ENCODE measurements at regions not wholly inside any gene's neighbourhood (a gene's known extent, or its start where the extent isn't known, plus 50 kb on each side); places are given as distances from the start of the nearest gene placed in this dataset.

DNA sequence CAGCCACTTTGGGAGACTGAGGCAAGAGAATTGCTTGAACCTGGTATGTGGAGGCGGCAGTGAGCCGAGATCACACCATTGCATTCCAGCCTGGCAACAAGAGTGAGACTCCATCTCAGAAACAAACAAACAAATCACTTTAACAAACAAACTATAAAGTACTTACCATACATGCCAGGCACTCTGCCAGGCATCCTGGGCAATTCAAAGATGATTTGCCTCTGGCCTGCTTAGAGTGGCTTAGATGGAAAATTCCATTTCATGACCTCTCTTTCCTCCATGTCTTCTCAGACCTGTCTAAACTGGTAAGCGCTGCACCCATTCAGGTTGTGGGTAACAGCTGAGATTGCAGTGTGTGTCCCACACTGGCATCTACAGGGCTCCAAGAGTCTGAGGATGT is 273.2 kb downstream of the BCL2 start:
- H3K9me3 Mint-ChIP-seq: peaks cover 2 to 15% (median 7%) of the 10 kb centered on the region in 11 donors
- peaks cover 0 to 35% (median 6%) of the 10 kb centered on the region in 5 donors for H3K27me3 Mint-ChIP-seq
- H3K4me3 ChIP-seq (ENCODE audit: low read length): no peak overlapping the region
- H3K36me3 ChIP-seq (ENCODE audit: control insufficient read depth in 2 of 3, insufficient read depth in 3 of 3, low read length in 3 of 3): no peaks in the 10 kb centered on the region
- ATAC-seq: no peak
- no peak overlapping the region for H3K27ac ChIP-seq (ENCODE audit: low read depth, low read length)
- peaks cover 0 to 10% (median 3%) of the 10 kb centered on the region in 5 donors for H3K36me3 Mint-ChIP-seq
- H3K27me3 ChIP-seq (ENCODE audit: control insufficient read depth in 2 of 2, insufficient read depth in 2 of 2, low read length in 2 of 2): no peaks in the 10 kb centered on the region
- peaks cover 0 to 16% of the 10 kb centered on the region in 2 donors for H3K4me1 ChIP-seq (ENCODE audit: control insufficient read depth in 2 of 2, insufficient read depth in 2 of 2, low read length in 2 of 2)
- H3K27ac Mint-ChIP-seq: no peak overlapping the region
- POLR2A ChIA-PET: no interaction called here
- H3K4me1 Mint-ChIP-seq: peaks cover under 1 to 17% (median 3%) of the 10 kb centered on the region in 7 donors
- H3K4me3 Mint-ChIP-seq: no peak overlapping the region
- DNase-seq: no peak
- H3K9me3 ChIP-seq (ENCODE audit: control insufficient read depth in 2 of 3, low read length in 3 of 3): no peaks in the 10 kb centered on the region
- intact Hi-C loops (cut with micrococcal nuclease): no loop called here
- CTCF ChIA-PET: no interaction called here

- DNase-seq (no peak), ATAC-seq (no peak)
- Mint-ChIP-seq H3K4me3 (no peak overlapping the region), H3K9me3 (peaks cover 3 to 21% (median 8%) of the 10 kb centered on the region in 11 donors), H3K27me3 (peaks cover 0 to 26% (median 11%) of the 10 kb centered on the region in 5 donors), H3K4me1 (peaks cover 0 to 16% (median 5%) of the 10 kb centered on the region in 7 donors), H3K36me3 (peaks cover 0 to 16% (median 5%) of the 10 kb centered on the region in 5 donors), H3K27ac (no peak overlapping the region)
- Histone ChIP-seq H3K4me1 (ENCODE audit: control insufficient read depth in 2 of 2, insufficient read depth in 2 of 2, low read length in 2 of 2) (peaks cover 0 to 7% of the 10 kb centered on the region in 2 donors), H3K27ac (ENCODE audit: low read depth, low read length) (no peak overlapping the region), H3K4me3 (ENCODE audit: low read length) (no peak overlapping the region), H3K36me3 (ENCODE audit: control insufficient read depth in 2 of 3, insufficient read depth in 3 of 3, low read length in 3 of 3) (no peaks in the 10 kb centered on the region), H3K27me3 (ENCODE audit: control insufficient read depth in 2 of 2, insufficient read depth in 2 of 2, low read length in 2 of 2) (no peaks in the 10 kb centered on the region), H3K9me3 (ENCODE audit: control insufficient read depth in 2 of 3, low read length in 3 of 3) (no peaks in the 10 kb centered on the region)
- ChIA-PET CTCF (no interaction called here), POLR2A (interaction anchor here (0.6 kb wide), 1 partner anchor 71 kb away, joined by 4 read pairs; no protein-coding TSS in a partner anchor)
- intact Hi-C loops (cut with micrococcal nuclease): no loop called here
Measured at GRCh38 chr18:63043516-63043915, 276.1 kb downstream of the BCL2 start.

GRCh38 chr18:63042351-63042750 is 277.2 kb downstream of the BCL2 start:
- CTCF ChIA-PET: no interaction called here
- H3K36me3 ChIP-seq (ENCODE audit: control insufficient read depth in 2 of 3, insufficient read depth in 3 of 3, low read length in 3 of 3): no peaks in the 10 kb centered on the region
- no peak overlapping the region for H3K4me3 Mint-ChIP-seq

GRCh38 chr18:63040788-63041410 is 278.7 kb downstream of the BCL2 start:
- H3K36me3 Mint-ChIP-seq: peaks cover 0 to 16% (median 5%) of the 10 kb centered on the region in 5 donors
- H3K9me3 Mint-ChIP-seq: peaks cover 3 to 21% (median 8%) of the 10 kb centered on the region in 11 donors
- no peak for ATAC-seq
- DNase-seq: no peak
- no peak overlapping the region for H3K27ac ChIP-seq (ENCODE audit: low read depth, low read length)
- no peaks in the 10 kb centered on the region for H3K36me3 ChIP-seq (ENCODE audit: control insufficient read depth in 2 of 3, insufficient read depth in 3 of 3, low read length in 3 of 3)
- ChIA-PET CTCF (no interaction called here), POLR2A (no interaction called here)
- peaks cover 0 to 16% (median 5%) of the 10 kb centered on the region in 7 donors for H3K4me1 Mint-ChIP-seq
- intact Hi-C loops (cut with micrococcal nuclease): no loop called here
- H3K27ac Mint-ChIP-seq: peak overlapping the region in 1 of 9 donors; percentile 3
- H3K9me3 ChIP-seq (ENCODE audit: control insufficient read depth in 2 of 3, low read length in 3 of 3): no peaks in the 10 kb centered on the region
- no peak overlapping the region for H3K4me3 ChIP-seq (ENCODE audit: low read length)
- H3K27me3 ChIP-seq (ENCODE audit: control insufficient read depth in 2 of 2, insufficient read depth in 2 of 2, low read length in 2 of 2): no peaks in the 10 kb centered on the region
- H3K27me3 Mint-ChIP-seq: peaks cover 0 to 16% (median 11%) of the 10 kb centered on the region in 5 donors
- peak overlapping the region in 1 of 10 donors; percentile 30 for H3K4me3 Mint-ChIP-seq
- H3K4me1 ChIP-seq (ENCODE audit: control insufficient read depth in 2 of 2, insufficient read depth in 2 of 2, low read length in 2 of 2): peaks cover 0 to 7% of the 10 kb centered on the region in 2 donors

More at GRCh38 chr18:63042351-63042750, 277.2 kb downstream of the BCL2 start:
- Histone ChIP-seq H3K27ac (ENCODE audit: low read depth, low read length) (no peak overlapping the region), H3K4me3 (ENCODE audit: low read length) (no peak overlapping the region), H3K4me1 (ENCODE audit: control insufficient read depth in 2 of 2, insufficient read depth in 2 of 2, low read length in 2 of 2) (peaks cover 0 to 7% of the 10 kb centered on the region in 2 donors), H3K9me3 (ENCODE audit: control insufficient read depth in 2 of 3, low read length in 3 of 3) (no peaks in the 10 kb centered on the region), H3K27me3 (ENCODE audit: control insufficient read depth in 2 of 2, insufficient read depth in 2 of 2, low read length in 2 of 2) (no peaks in the 10 kb centered on the region)
- Mint-ChIP-seq H3K9me3 (peaks cover 3 to 21% (median 8%) of the 10 kb centered on the region in 11 donors), H3K36me3 (peaks cover 0 to 16% (median 5%) of the 10 kb centered on the region in 5 donors), H3K27ac (peak overlapping the region in 2 of 9 donors; percentile 24 to 37), H3K4me1 (peaks cover 0 to 16% (median 5%) of the 10 kb centered on the region in 7 donors), H3K27me3 (peaks cover 0 to 23% (median 11%) of the 10 kb centered on the region in 5 donors)
- POLR2A ChIA-PET: no interaction called here
- intact Hi-C loops (cut with micrococcal nuclease): no loop called here
- ATAC-seq: no peak
- no peak for DNase-seq

DNA sequence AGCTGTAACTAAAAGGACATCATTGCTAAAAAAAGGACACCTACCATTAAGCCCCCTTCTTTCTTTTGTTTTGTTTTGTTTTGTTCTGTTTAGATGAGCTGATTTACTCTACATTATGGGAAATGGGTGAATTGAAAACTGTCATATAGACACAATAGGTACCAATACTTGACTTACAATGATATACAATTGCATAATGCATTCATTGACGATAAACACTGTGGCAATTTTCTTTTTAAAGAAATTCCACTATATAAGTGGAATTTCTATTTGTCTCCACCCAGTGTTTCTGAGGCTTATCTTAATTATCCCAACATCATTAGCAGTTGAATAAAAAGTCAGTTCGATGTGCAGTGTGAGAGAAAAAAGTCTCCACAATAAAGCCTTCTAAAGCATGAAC is 282.1 kb downstream of the BCL2 start:
- Histone ChIP-seq H3K9me3 (ENCODE audit: control insufficient read depth in 2 of 3, low read length in 3 of 3) (no peaks in the 10 kb centered on the region), H3K4me3 (ENCODE audit: low read length) (no peak overlapping the region), H3K27me3 (ENCODE audit: control insufficient read depth in 2 of 2, insufficient read depth in 2 of 2, low read length in 2 of 2) (no peaks in the 10 kb centered on the region), H3K4me1 (ENCODE audit: control insufficient read depth in 2 of 2, insufficient read depth in 2 of 2, low read length in 2 of 2) (peaks cover 0 to 7% of the 10 kb centered on the region in 2 donors), H3K27ac (ENCODE audit: low read depth, low read length) (no peak overlapping the region), H3K36me3 (ENCODE audit: control insufficient read depth in 2 of 3, insufficient read depth in 3 of 3, low read length in 3 of 3) (no peaks in the 10 kb centered on the region)
- H3K36me3 Mint-ChIP-seq: peaks cover 0 to 12% (median 5%) of the 10 kb centered on the region in 5 donors
- peaks cover 0 to 16% (median 5%) of the 10 kb centered on the region in 7 donors for H3K4me1 Mint-ChIP-seq
- no peak for DNase-seq
- H3K9me3 Mint-ChIP-seq: peaks cover 3 to 18% (median 8%) of the 10 kb centered on the region in 11 donors
- ChIA-PET CTCF (no interaction called here), POLR2A (interaction anchor here (0.7 kb wide), 1 partner anchor 290 kb away, joined by 3 read pairs; no protein-coding TSS in a partner anchor)
- no peak for ATAC-seq
- peaks cover 3 to 14% (median 7%) of the 10 kb centered on the region in 5 donors for H3K27me3 Mint-ChIP-seq
- H3K4me3 Mint-ChIP-seq: no peak overlapping the region
- intact Hi-C loops (cut with micrococcal nuclease): no loop called here
- H3K27ac Mint-ChIP-seq: no peak overlapping the region

DNA sequence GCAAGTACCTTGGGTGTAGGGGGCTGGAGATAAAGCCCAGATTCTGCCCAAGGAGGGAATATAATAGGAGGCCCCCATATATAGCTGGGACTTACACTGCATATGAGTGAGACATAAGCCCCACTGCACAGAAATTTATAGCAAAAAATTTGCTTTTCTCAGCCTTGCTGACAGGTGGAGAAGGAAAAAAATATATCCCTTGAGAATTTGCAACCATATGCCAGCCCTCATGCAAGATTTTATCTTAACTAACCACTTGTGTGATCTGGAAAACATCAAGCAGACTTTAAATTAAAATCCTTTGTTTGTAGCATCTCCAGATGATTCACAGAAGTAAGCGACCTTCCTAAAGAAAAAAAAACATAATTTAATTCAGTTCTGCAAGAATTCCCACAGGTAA is 288.2 kb downstream of the BCL2 start:
- Mint-ChIP-seq H3K4me1 (peaks cover 0 to 2% (median 0%) of the 10 kb centered on the region in 7 donors), H3K27ac (no peak overlapping the region), H3K36me3 (peaks cover 0 to 5% (median 0%) of the 10 kb centered on the region in 5 donors), H3K9me3 (peaks cover 0 to 4% (median 0%) of the 10 kb centered on the region in 11 donors), H3K4me3 (no peak overlapping the region), H3K27me3 (peaks cover 0 to 12% (median 3%) of the 10 kb centered on the region in 5 donors)
- Histone ChIP-seq H3K27me3 (ENCODE audit: control insufficient read depth in 2 of 2, insufficient read depth in 2 of 2, low read length in 2 of 2) (no peaks in the 10 kb centered on the region), H3K4me3 (ENCODE audit: low read length) (no peak overlapping the region), H3K27ac (ENCODE audit: low read depth, low read length) (no peak overlapping the region), H3K9me3 (ENCODE audit: control insufficient read depth in 2 of 3, low read length in 3 of 3) (no peaks in the 10 kb centered on the region), H3K36me3 (ENCODE audit: control insufficient read depth in 2 of 3, insufficient read depth in 3 of 3, low read length in 3 of 3) (no peaks in the 10 kb centered on the region), H3K4me1 (ENCODE audit: control insufficient read depth in 2 of 2, insufficient read depth in 2 of 2, low read length in 2 of 2) (no peaks in the 10 kb centered on the region)
- DNase-seq (no peak), ATAC-seq (no peak)
- POLR2A ChIA-PET: no interaction called here
- CTCF ChIA-PET: no interaction called here
- intact Hi-C loops (cut with micrococcal nuclease): no loop called here
